Naive thymus-derived CD4-positive, alpha-beta T cell (primary cell): ENCODE measurements at regions not wholly inside any gene's neighbourhood (a gene's known extent, or its start where the extent isn't known, plus 50 kb on each side); places are given as distances from the start of the nearest gene placed in this dataset.

Source experiments
- ATAC-seq: fragments of 150-1000 bp; cut with Tn5 transposase; 2 replicates; pipeline ENCODE4 v1.10.0; 2021; ENCODE audit warnings: mild to moderate bottlenecking, moderate library complexity
- CTCF ChIA-PET: fragments of 350-600 bp; sonication (Branson Sonifier 250); formaldehyde crosslinking; loops from one replicate; lab custom pipeline; 2021; ENCODE audit warnings: antibody characterized with exemption; lab: Charles Lee
- POLR2A ChIA-PET: fragments of 350-600 bp; sonication (Branson Sonifier 250); formaldehyde crosslinking; loops from one replicate; lab custom pipeline; 2021; ENCODE audit warnings: antibody characterized with exemption, inconsistent platforms; lab: Charles Lee
- DNase-seq, 9 donors: peaks; one replicate each; pipeline versions ENCODE4 v3.0.0 to v3.0.0-alpha.2; 2020 to 2022; ENCODE audit warnings: mixed read lengths in 1 of 9
- H3K27ac ChIP-seq: one replicate; pipeline ENCODE4 v1.7.0; 2013; ENCODE audit warnings: mild to moderate bottlenecking, low read depth, low read length, moderate library complexity
- H3K27me3 ChIP-seq, 2 donors: one replicate each; pipeline ENCODE4 v1.7.0; 2013; ENCODE audit warnings: low read length in 2 of 2, mild to moderate bottlenecking in 2 of 2, moderate library complexity in 2 of 2; ENCODE audit not compliant: control insufficient read depth in 2 of 2, insufficient read depth in 2 of 2
- H3K36me3 ChIP-seq, 3 experiments: 1 replicate in 2 of 3; 2 replicates in 1 of 3; pipeline ENCODE4 v1.7.0; 2013; ENCODE audit warnings: low read length in 3 of 3, mild to moderate bottlenecking in 3 of 3, moderate library complexity in 1 of 3; ENCODE audit not compliant: insufficient read depth in 3 of 3, control insufficient read depth in 2 of 3
- H3K4me1 ChIP-seq, 2 donors: one replicate each; pipeline ENCODE4 v1.7.0; 2013; ENCODE audit warnings: low read length in 2 of 2, mild to moderate bottlenecking in 2 of 2, moderate library complexity in 1 of 2; ENCODE audit not compliant: control insufficient read depth in 2 of 2, insufficient read depth in 2 of 2
- H3K4me3 ChIP-seq: 2 replicates; pipeline ENCODE4 v1.7.0; 2013; ENCODE audit warnings: mild to moderate bottlenecking, low read length
- H3K9me3 ChIP-seq, 3 experiments: 1 replicate in 2 of 3; 2 replicates in 1 of 3; pipeline ENCODE4 v1.7.0; 2013; ENCODE audit warnings: low read length in 3 of 3; ENCODE audit not compliant: control insufficient read depth in 2 of 3
- H3K27ac Mint-ChIP-seq, 9 donors: one replicate each; pipeline ENCODE4 v1.8.0; 2020 to 2022; ENCODE audit warnings: mixed read lengths in 9 of 9, mild to moderate bottlenecking in 8 of 9, moderate library complexity in 5 of 9, inconsistent platforms in 2 of 9
- H3K27me3 Mint-ChIP-seq, 5 donors: one replicate each; pipeline ENCODE4 v1.8.0; 2021 to 2022; ENCODE audit warnings: mixed read lengths in 5 of 5, mild to moderate bottlenecking in 1 of 5
- H3K36me3 Mint-ChIP-seq, 5 donors: one replicate each; pipeline ENCODE4 v1.8.0; 2020 to 2022; ENCODE audit warnings: mixed read lengths in 5 of 5, mild to moderate bottlenecking in 3 of 5, inconsistent platforms in 1 of 5
- H3K4me1 Mint-ChIP-seq, 7 donors: one replicate each; pipeline ENCODE4 v1.8.0; 2020 to 2022; ENCODE audit warnings: mixed read lengths in 7 of 7, mild to moderate bottlenecking in 3 of 7, inconsistent platforms in 1 of 7
- H3K4me3 Mint-ChIP-seq, 10 donors: one replicate each; pipeline ENCODE4 v1.8.0; 2020 to 2022; ENCODE audit warnings: mild to moderate bottlenecking in 10 of 10, mixed read lengths in 10 of 10, moderate library complexity in 6 of 10, inconsistent platforms in 2 of 10
- H3K9me3 Mint-ChIP-seq, 11 donors: one replicate each; pipeline ENCODE4 v1.8.0; 2020 to 2022; ENCODE audit warnings: mixed read lengths in 11 of 11, mild to moderate bottlenecking in 4 of 11, inconsistent platforms in 1 of 11, moderate library complexity in 1 of 11
- intact Hi-C, 2 donors: fragments of 100-400 bp; cut with micrococcal nuclease; formaldehyde crosslinking; loops; one replicate each; pipeline ENCODE4 v1.15.1; 2023

GRCh38 chr4:56271131-56271530 lies 116.2 kb downstream of the AASDH start:
- ChIA-PET CTCF (no interaction called here), POLR2A (no interaction called here)
- ATAC-seq (no peak), DNase-seq (no peak)
- Mint-ChIP-seq H3K9me3 (no peaks in the 10 kb centered on the region), H3K4me3 (no peak overlapping the region), H3K27ac (no peak overlapping the region), H3K27me3 (peaks cover 8 to 32% (median 15%) of the 10 kb centered on the region in 5 donors), H3K4me1 (peaks cover 0 to 2% (median 0%) of the 10 kb centered on the region in 7 donors), H3K36me3 (no peaks in the 10 kb centered on the region)
- no peaks in the 10 kb centered on the region for H3K36me3 ChIP-seq
- H3K4me1 ChIP-seq: no peaks in the 10 kb centered on the region
- H3K4me3 ChIP-seq: no peak overlapping the region
- no peaks in the 10 kb centered on the region for H3K9me3 ChIP-seq
- intact Hi-C loops: no loop called here
- no peak overlapping the region for H3K27ac ChIP-seq
- no peaks in the 10 kb centered on the region for H3K27me3 ChIP-seq

DNA sequence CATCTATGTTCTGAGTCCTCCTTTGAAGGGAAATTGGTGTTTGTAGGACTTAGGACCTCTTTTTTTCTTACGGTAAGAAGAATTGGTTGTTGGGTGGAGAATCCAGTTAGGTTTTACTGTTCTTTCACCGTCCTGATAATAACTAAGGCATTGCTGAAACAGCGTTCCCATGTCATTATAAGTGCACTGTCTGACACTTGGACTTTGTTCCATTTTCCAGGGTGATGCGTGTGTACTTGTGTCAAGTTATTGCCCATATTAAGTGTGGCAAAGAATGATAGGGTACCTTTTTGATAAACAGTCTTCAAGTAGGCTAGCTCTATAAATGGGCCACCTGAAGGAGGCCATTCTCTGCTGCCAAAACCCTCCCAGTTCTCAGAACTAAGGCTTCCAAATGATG lies 119.7 kb downstream of the AASDH start:
- no peak for DNase-seq
- peaks cover 0 to 10% (median 7%) of the 10 kb centered on the region in 5 donors for H3K27me3 Mint-ChIP-seq
- CTCF ChIA-PET: no interaction called here
- ATAC-seq: no peak
- H3K4me3 Mint-ChIP-seq: no peak overlapping the region
- Histone ChIP-seq H3K36me3 (no peaks in the 10 kb centered on the region), H3K4me3 (no peak overlapping the region), H3K27ac (no peak overlapping the region), H3K27me3 (no peaks in the 10 kb centered on the region), H3K9me3 (no peaks in the 10 kb centered on the region), H3K4me1 (no peaks in the 10 kb centered on the region)
- intact Hi-C loops: no loop called here
- H3K9me3 Mint-ChIP-seq: peaks cover 0 to 20% (median 9%) of the 10 kb centered on the region in 11 donors
- H3K27ac Mint-ChIP-seq: no peak overlapping the region
- H3K36me3 Mint-ChIP-seq: peaks cover 0 to 10% (median 9%) of the 10 kb centered on the region in 5 donors
- no peaks in the 10 kb centered on the region for H3K4me1 Mint-ChIP-seq
- POLR2A ChIA-PET: no interaction called here

- Histone ChIP-seq H3K9me3 (no peaks in the 10 kb centered on the region), H3K4me1 (peaks cover 0 to 8% of the 10 kb centered on the region in 2 donors), H3K27ac (no peak overlapping the region), H3K4me3 (no peak overlapping the region), H3K36me3 (no peaks in the 10 kb centered on the region), H3K27me3 (no peaks in the 10 kb centered on the region)
- Mint-ChIP-seq H3K4me3 (no peak overlapping the region), H3K27me3 (peaks cover 0 to 13% (median 0%) of the 10 kb centered on the region in 5 donors), H3K4me1 (peaks cover 13 to 25% (median 19%) of the 10 kb centered on the region in 7 donors), H3K27ac (no peak overlapping the region), H3K9me3 (peaks cover 0 to 20% (median 9%) of the 10 kb centered on the region in 11 donors), H3K36me3 (peaks cover 0 to 12% (median 9%) of the 10 kb centered on the region in 5 donors)
- intact Hi-C loops: no loop called here
- no peak for ATAC-seq
- POLR2A ChIA-PET: no interaction called here
- no peak for DNase-seq
- CTCF ChIA-PET: no interaction called here
These were observed 122.4 kb downstream of the AASDH start for GRCh38 chr4:56264873-56265272.

DNA sequence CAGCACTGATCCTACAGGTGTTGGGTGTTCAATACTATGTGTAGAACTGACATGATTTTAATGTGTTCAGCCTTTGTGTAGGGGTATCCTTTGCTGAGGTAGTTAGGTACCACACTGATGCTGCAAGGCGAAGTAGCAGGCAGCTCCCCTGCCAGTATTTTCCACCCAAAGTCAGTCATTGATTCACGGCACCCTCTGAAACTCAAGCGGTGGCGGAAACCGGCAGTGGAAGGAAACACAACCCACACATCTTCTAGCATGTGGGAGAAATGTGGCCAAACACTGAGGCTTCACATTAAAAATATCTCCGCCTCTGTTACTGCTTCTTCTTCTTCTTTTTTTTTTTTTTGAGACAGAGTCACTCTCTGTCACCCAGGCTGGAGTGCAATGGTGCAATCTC lies 126.3 kb downstream of the AASDH start:
- Histone ChIP-seq H3K27ac (no peak overlapping the region), H3K27me3 (no peaks in the 10 kb centered on the region), H3K4me3 (no peak overlapping the region), H3K4me1 (peaks cover 0 to 8% of the 10 kb centered on the region in 2 donors), H3K9me3 (no peaks in the 10 kb centered on the region), H3K36me3 (no peaks in the 10 kb centered on the region)
- peaks cover 5 to 24% (median 10%) of the 10 kb centered on the region in 11 donors for H3K9me3 Mint-ChIP-seq
- peaks cover 13 to 28% (median 19%) of the 10 kb centered on the region in 7 donors for H3K4me1 Mint-ChIP-seq
- ChIA-PET CTCF (no interaction called here), POLR2A (no interaction called here)
- intact Hi-C loops: no loop called here
- H3K27me3 Mint-ChIP-seq: peaks cover 0 to 23% (median 0%) of the 10 kb centered on the region in 5 donors
- H3K27ac Mint-ChIP-seq: peak overlapping the region in 3 of 9 donors; percentile 21 to 67 (median 29)
- peaks cover 0 to 12% (median 9%) of the 10 kb centered on the region in 5 donors for H3K36me3 Mint-ChIP-seq
- ATAC-seq: peak; percentile 56
- peak overlapping the region in 3 of 10 donors; percentile 10 to 52 (median 16) for H3K4me3 Mint-ChIP-seq
- peak in 6 of 9 donors; percentile 22 to 61 (median 50) for DNase-seq

- intact Hi-C loops: no loop called here
- ChIA-PET CTCF (no interaction called here), POLR2A (no interaction called here)
- Mint-ChIP-seq H3K4me3 (no peak overlapping the region), H3K27me3 (peaks cover 0 to 23% (median 0%) of the 10 kb centered on the region in 5 donors), H3K4me1 (peaks cover 13 to 28% (median 19%) of the 10 kb centered on the region in 7 donors), H3K27ac (no peak overlapping the region), H3K9me3 (peaks cover 5 to 24% (median 10%) of the 10 kb centered on the region in 11 donors), H3K36me3 (peaks cover 0 to 12% (median 9%) of the 10 kb centered on the region in 5 donors)
- DNase-seq (no peak), ATAC-seq (no peak)
- Histone ChIP-seq H3K4me3 (no peak overlapping the region), H3K27me3 (no peaks in the 10 kb centered on the region), H3K36me3 (no peaks in the 10 kb centered on the region), H3K4me1 (peaks cover 0 to 8% of the 10 kb centered on the region in 2 donors), H3K9me3 (no peaks in the 10 kb centered on the region), H3K27ac (no peak overlapping the region)
These were observed 127.0 kb downstream of the AASDH start for GRCh38 chr4:56260320-56260719.

DNA sequence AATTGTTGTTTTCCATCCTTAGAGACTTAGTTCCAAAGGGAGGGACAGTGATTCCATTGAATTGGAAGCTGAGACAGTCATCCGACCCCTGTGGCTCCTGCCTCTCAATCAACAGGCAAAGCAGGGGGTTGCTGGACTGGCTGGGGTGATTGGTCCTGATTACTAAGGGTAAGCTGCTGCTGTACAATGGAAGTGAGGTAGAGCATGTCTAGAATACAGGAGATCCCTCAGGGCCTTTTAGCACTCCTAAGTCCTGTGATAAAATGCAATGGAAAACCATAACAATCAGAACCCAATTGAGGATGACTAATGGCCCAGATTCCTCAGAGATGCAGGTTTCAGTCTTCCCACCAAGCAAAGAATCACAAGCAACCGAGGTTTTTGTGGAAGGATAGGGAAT lies 127.6 kb downstream of the AASDH start:
- ATAC-seq (no peak), DNase-seq (no peak)
- Histone ChIP-seq H3K4me1 (peaks cover 0 to 8% of the 10 kb centered on the region in 2 donors), H3K4me3 (no peak overlapping the region), H3K27me3 (no peaks in the 10 kb centered on the region), H3K9me3 (no peaks in the 10 kb centered on the region), H3K27ac (no peak overlapping the region), H3K36me3 (no peaks in the 10 kb centered on the region)
- intact Hi-C loops: no loop called here
- ChIA-PET POLR2A (no interaction called here), CTCF (no interaction called here)
- Mint-ChIP-seq H3K4me1 (peaks cover 13 to 28% (median 19%) of the 10 kb centered on the region in 7 donors), H3K36me3 (peaks cover 0 to 12% (median 9%) of the 10 kb centered on the region in 5 donors), H3K9me3 (peaks cover 5 to 21% (median 10%) of the 10 kb centered on the region in 11 donors), H3K27me3 (peaks cover 0 to 23% (median 0%) of the 10 kb centered on the region in 5 donors), H3K4me3 (no peak overlapping the region), H3K27ac (no peak overlapping the region)

DNA sequence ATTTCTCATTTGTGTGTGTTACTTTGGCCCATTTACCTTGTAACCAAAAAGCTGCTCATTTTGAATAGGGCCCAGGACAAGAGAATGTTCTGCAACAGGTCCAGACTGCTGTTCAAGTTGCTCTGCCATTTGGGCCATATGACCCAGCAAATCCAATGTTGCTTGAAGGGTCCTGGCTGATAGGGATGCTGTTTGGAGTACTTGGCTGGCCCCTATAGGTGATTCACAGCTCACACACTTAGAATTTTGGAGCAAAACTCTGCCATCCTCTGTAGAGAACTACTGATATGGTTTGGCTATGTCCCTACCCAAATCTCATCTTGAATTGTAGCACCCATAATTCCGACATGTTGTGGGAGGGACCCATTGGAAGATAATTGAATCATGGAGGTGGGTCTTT lies 131.5 kb downstream of the AASDH start:
- Histone ChIP-seq H3K9me3 (no peaks in the 10 kb centered on the region), H3K36me3 (no peaks in the 10 kb centered on the region), H3K4me3 (no peak overlapping the region), H3K27me3 (no peaks in the 10 kb centered on the region), H3K27ac (no peak overlapping the region), H3K4me1 (peaks cover 0 to 3% of the 10 kb centered on the region in 2 donors)
- Mint-ChIP-seq H3K36me3 (peaks cover 0 to 3% (median 0%) of the 10 kb centered on the region in 5 donors), H3K27ac (no peak overlapping the region), H3K4me3 (no peak overlapping the region), H3K4me1 (peaks cover 4 to 12% (median 6%) of the 10 kb centered on the region in 7 donors), H3K9me3 (peaks cover 0 to 7% (median 4%) of the 10 kb centered on the region in 11 donors), H3K27me3 (peaks cover 4 to 30% (median 11%) of the 10 kb centered on the region in 5 donors)
- no peak for DNase-seq
- ChIA-PET POLR2A (no interaction called here), CTCF (no interaction called here)
- ATAC-seq: no peak
- intact Hi-C loops: no loop called here
